Adrenal gland (tissue), 5 donors: ENCODE measurements at regions not wholly inside any gene's neighbourhood (a gene's known extent, or its start where the extent isn't known, plus 50 kb on each side); places are given as distances from the start of the nearest gene placed in this dataset.

Source experiments
- CTCF ChIP-seq, 6 experiments: fragments of 450-650 bp in 4 of 6; fragments of 200-600 bp in 2 of 6; sonication (generic) in 1 of 6; IDR thresholded peaks; 1 replicate in 5 of 6; 2 replicates in 1 of 6; pipeline versions ENCODE4 v1.5.1 to v1.8.0; 2016 to 2021; ENCODE audit warnings: antibody characterized with exemption in 6 of 6, mild to moderate bottlenecking in 2 of 6, moderate library complexity in 1 of 6
- POLR2A ChIP-seq, 2 donors: fragments of 450-650 bp; IDR thresholded peaks; one replicate each; pipeline ENCODE4 v1.6.1; 2017; ENCODE audit warnings: antibody characterized with exemption in 2 of 2, mild to moderate bottlenecking in 2 of 2, moderate library complexity in 1 of 2
- donor health status: DM: no; HTN: no; CAD: no.

DNA sequence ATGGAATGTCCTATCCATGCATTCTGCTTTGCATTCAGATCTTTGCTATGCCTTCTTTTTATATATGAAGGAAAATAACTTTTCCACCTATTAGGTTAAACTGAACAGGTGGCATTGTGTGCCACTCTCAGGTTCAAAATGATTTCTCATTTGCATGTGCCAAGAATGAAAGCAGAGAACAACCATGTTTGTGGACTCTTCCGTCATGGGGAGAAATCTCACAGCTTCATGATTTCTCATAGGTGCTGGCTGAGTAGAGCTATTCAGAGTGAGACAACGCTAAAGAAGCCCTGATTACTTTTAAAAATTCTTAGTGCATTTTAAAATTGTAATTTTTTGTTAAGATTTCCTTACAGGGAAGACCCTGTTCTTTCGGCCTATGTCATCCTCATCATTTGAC is 472.1 kb downstream of the RASEF start:
- no peak for TF ChIP-seq CTCF (IDR thresholded peaks at IDR 0.05)
- no peak for TF ChIP-seq POLR2A (IDR thresholded peaks at IDR 0.05)
